HG02678 (cell line): ENCODE measurements at regions not wholly inside any gene's neighbourhood (a gene's known extent, or its start where the extent isn't known, plus 50 kb on each side); places are given as distances from the start of the nearest gene placed in this dataset.

ENCODE experiments used
- ATAC-seq: cut with Tn5 transposase; IDR thresholded peaks from one replicate; pipeline ENCODE4 v1.9.1; 2021; ENCODE audit warnings: mild to moderate bottlenecking, moderate library complexity; ENCODE audit not compliant: unreplicated experiment

- ATAC-seq, result no peak
These were observed 273.6 kb downstream of the LRFN2 start for GRCh38 chr6:40313582-40313981.

DNA sequence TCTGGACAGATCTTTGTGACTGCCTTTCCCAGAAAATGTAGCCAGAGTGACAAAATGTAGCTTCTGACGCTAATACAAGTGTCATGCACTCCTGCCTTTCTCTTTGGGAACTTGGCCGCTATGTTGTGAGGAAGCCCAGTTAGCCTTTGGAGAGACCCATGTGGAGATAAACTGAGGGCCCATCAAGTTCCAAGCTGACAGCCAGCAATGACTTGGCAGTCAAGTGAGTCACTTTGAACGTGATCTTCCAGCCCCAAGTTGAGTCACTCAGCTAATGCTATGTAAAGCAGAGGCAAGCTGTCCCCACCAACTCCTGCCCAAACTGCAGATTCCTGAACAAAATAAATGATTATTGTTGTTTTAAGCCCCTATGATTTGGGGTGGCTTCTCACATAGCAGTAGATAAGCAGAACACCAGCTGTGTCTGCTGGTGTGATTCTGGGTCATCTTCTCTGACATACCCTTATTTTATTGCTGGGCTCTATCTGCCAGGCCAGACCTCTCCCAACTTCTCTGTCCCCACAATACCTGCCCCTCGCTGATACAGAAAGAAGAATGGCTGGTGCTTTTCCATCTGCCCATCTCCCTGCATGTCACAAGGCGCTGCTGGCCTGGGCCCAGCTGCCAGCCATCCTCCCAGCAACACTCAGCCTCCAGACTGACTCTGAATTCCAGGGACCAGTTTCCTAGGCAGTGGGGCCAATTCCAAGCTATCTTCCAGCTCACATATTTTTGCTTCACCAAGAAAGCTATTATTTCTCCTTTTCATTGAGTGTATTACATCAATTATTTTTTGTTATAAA, 274.8 kb downstream of the LRFN2 start:
- no peak for ATAC-seq

DNA sequence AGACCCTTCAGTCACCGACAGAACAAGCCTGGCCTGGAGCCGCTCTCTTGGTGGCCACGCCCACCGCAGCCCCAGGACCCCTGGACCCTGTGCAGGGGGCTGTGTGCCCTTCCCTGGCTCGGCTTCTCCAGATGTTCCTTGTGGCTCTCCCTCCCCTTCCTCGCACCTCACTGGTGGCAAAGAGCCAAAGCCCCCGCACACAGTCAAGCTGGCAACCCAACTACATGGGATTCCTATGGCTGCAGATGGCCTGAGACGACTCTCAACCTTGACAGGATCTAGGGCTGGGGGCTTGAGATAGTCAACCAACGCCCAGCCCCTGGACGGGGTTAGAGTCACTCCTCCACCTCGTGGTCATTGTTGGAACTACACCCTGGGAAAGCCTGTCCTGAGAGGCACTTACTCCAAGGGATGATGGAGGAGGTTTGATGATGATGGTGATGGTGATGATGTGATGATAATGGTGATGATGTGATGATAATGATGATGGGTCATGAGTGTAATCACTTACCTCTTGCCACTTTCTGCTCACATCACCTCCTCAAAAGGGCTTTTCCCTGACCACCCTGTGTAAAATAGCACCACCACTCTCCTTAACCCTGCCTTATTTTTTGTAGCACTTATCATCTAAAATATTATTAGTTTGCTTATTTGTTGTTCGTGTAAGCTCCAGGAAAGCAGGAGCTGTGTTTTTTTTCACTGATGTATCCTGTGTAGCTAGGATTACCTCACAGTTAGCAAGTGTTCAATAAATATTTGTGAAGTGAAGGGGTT, 278.4 kb downstream of the LRFN2 start:
- no peak for ATAC-seq

DNA sequence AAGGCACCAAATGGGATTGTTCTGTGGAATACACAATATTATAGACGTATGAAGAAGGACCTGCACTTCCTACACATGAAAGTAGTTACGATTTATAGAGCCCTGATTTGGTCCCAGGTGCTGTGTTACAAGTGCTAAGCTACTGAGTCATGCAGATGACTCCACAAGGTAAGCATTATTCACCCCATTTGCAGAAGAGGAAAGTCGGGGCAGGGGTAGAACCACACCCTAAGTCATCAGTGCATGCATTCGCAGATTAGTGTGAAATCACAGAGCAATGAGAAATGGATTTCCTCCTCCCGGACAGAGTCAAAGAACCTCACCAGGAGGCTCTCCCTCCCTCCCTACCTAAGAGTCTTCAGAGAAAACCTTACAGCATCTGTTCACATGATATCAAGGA, 279.5 kb downstream of the LRFN2 start:
- no peak for ATAC-seq

DNA sequence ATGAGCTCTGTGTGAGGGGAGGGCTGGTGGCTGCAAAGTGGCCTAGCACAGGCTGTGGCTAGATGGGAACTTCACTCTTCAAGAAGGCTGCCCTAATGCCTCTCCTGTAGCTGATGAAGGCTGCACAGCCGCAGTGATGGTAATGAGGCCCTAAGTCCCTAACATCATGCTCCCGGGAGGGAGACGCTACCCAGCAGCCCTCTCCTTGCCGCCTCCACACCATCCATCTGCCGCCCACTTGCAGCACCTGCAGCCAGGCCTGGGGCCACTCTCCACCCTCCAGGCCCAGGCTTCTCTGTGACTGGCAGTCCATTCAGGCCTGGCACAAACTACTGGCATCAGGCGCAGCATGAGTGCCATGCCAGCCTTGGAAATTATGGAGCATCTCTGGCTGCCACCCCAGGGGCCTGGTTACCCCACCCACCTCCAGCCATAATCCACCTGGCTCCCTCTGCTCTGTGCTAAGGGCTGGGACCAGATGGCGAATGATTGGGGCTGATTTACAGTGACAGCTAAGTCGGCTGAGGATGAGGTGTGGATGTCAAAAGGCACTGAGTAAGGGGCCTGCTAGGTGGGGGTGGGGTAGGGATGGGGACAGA, 284.2 kb downstream of the LRFN2 start:
- ATAC-seq, result no peak

DNA sequence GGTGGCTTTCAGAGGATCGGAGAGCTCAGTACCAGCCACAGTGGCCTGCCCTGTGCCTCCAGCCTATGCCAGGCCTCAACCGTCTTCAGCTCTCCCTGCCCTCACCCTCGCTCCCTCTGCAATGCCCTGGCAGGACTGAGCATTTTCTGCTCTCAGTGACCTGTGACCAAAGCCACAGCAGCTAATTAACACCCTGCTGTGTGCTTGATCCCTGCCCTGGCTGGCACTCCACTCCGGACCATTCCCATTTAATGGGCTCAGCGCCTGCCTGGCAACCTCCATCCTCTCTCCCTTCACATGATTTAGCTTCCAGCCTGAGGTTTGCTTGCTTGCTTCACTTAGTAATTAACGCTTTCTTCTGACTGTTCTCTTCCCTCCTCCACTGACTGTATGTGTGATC, 287.5 kb downstream of the LRFN2 start:
- no peak for ATAC-seq

DNA sequence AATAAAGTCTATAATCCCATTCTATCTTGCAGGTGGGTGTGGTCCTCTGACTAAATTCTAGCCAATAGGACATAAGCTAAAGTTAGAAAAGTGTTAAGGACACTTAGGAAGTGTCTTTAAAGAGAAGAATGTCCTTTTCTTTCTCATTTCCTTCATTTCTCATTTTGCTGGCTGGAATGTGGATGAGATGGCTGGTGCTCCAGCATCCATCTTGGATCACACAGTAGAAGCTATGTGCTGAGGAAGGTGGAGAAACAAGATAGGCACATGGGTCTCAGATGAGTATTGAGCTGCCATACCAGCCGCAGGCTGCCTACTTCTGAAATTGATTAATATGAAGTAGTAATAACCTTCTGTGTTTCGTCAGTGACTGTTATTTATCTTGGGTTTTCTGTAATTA, 289.0 kb downstream of the LRFN2 start:
- ATAC-seq, result no peak

GRCh38 chr6:40295251-40295950, 291.8 kb downstream of the LRFN2 start:
- no peak for ATAC-seq

DNA sequence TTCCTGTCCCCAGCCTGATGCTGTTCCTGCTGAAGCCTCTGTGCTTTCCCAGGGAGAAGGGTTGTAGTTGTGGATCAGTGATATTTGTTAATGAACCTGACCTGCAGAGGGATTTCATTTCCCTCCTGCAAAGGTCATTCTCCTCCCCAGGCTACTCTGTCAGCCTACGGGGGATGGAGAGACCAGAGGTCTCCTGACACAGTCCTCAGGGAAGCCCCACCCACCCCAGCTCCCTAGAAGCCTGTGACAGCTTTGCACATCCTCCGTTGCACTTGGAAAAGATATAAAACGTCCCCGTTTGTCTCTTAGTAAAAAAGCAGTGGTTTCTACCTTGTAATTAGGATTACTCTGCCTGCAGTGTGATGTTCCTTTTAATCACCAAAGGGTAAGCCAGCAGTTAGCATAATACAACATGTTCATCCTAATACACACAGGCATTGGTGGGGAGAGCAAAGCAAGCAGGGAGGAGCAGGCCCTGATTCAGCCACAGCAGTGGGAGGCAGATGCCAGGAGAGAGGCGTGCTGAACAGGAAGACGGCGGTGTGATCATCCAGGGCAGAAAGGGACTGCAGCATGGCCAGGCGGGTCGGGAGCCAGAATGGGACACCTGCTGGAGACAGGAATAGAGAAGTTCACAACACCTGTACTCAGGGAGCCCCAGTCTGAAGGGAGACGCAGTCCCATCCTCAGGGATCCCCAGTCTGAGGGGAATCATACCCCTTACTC, 293.5 kb downstream of the LRFN2 start:
- no peak for ATAC-seq

DNA sequence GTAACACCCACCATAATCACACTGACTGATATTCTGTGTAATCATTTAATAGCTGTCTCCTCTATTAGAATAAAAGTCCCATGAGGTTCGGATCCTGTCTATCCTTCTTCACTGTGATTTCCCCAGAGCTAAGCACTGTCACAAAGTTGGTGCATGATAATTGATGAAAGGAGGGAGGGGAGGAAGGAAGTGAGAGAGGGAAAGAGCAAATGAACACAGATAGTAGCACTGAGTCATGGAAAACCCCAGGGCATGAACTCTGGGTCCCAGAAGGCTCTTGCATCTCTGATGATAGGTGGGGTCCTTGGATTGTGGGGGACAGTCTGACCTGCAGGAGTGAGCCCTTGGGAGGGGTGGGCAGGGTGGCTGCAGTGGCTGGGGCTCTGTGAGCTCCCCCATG, 294.1 kb downstream of the LRFN2 start:
- no peak for ATAC-seq

DNA sequence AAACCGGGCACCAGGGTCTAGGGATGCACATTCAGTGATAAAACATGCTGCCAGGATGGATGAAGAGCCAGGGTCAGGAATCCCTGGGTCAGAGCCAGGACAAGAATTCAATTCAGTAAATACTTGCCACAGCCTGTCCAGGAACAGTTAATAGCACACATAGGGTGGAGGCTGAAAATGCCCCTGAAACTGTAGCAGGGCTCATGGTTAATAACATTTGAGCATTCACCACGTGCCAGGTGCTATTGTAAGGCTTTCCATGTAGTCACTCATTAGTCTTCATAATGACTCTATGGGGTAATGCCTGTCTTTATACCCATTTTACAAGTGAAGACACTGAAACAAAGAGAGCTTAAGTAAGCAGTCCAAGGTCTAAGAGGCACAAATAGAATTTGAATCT, 296.3 kb downstream of the LRFN2 start:
- no peak for ATAC-seq

- no peak for ATAC-seq
These were observed 298.2 kb downstream of the LRFN2 start for GRCh38 chr6:40288919-40289318.

- ATAC-seq, result no peak
These were observed 299.8 kb downstream of the LRFN2 start for GRCh38 chr6:40287296-40287850.

GRCh38 chr6:40286721-40287120, 300.4 kb downstream of the LRFN2 start:
- ATAC-seq, result no peak

- no peak for ATAC-seq
These were observed 301.2 kb downstream of the LRFN2 start for GRCh38 chr6:40285996-40286395.

DNA sequence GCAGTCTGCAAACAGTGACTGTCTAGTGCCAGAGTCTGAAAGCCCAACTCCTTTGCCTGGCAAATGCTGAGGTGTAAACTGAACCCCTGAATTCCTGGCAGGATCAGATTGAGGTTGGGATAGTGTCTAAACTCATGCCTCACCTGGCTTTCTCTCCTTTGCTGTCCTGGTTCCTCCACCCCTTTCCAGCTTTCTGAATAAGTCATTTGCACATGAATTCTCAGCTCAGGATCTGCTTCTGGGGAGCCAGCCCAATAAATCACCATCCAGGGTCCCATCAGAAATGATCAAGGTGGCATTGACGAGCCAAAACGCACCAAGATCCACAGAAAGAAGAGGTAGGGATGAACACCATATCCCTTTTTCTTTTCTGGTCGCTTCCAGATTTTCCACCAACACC, 301.6 kb downstream of the LRFN2 start:
- ATAC-seq, result no peak

GRCh38 chr6:40282986-40283385, 304.2 kb downstream of the LRFN2 start:
- no peak for ATAC-seq

DNA sequence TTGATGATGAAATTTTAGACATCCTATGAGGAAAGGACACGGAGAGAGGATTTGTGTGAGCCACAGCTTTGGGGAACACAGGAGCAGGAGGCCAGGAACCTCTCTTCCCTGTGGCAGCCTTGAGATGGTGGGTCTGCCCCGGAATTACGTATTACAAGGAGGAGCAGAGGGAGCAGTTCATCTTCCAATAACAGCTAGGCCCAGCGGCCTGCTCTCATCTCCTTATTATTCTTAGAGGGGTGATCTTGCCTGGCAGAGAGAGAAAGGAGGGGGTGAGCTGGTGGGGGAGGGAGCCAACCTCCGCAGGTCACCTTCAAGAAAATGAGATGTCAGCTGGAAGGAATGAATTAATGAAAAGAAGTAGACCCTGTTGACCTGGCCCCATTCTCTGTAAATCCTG, 305.8 kb downstream of the LRFN2 start:
- ATAC-seq, result no peak

DNA sequence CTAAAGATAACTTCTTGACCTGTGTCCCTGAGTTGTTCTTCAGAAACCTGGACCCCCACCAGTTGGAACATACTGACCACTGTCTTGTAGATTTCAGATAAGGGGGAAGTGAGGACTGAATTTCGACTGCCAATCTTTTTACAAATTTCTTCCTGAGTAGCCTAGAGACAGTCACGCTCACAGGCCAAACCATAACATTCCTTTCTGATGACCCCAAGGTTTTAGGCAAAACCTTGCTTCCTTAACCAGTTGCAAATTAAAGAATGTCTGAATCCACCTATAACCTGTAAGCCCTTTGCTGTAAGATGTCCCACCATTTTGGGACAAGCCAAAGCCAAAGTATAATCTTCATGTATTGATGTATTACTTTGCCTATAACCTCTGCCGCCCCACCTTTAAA, 306.9 kb downstream of the LRFN2 start:
- ATAC-seq, result no peak

- ATAC-seq, result no peak
These were observed 311.0 kb downstream of the LRFN2 start for GRCh38 chr6:40276141-40276540.
